Loucy (cell line): ENCODE measurements at regions not wholly inside any gene's neighbourhood (a gene's known extent, or its start where the extent isn't known, plus 50 kb on each side); places are given as distances from the start of the nearest gene placed in this dataset.

Experiments used
- EZH2phosphoT487 ChIP-seq: fragments of 200-600 bp; IDR thresholded peaks from 2 replicates; pipeline ENCODE4 v1.6.1; 2018; ENCODE audit warnings: antibody characterized with exemption, mild to moderate bottlenecking, moderate library complexity, borderline replicate concordance
- TF ChIP-seq, protein P1 (sequence below): fragments of 200-600 bp; sonication (generic); conservative IDR thresholded peaks from 2 replicates; pipeline ENCODE4 v1.5.1; 2014; ENCODE audit warnings: mild to moderate bottlenecking, antibody characterized with exemption, low read length

- TF ChIP-seq, protein P1, sequence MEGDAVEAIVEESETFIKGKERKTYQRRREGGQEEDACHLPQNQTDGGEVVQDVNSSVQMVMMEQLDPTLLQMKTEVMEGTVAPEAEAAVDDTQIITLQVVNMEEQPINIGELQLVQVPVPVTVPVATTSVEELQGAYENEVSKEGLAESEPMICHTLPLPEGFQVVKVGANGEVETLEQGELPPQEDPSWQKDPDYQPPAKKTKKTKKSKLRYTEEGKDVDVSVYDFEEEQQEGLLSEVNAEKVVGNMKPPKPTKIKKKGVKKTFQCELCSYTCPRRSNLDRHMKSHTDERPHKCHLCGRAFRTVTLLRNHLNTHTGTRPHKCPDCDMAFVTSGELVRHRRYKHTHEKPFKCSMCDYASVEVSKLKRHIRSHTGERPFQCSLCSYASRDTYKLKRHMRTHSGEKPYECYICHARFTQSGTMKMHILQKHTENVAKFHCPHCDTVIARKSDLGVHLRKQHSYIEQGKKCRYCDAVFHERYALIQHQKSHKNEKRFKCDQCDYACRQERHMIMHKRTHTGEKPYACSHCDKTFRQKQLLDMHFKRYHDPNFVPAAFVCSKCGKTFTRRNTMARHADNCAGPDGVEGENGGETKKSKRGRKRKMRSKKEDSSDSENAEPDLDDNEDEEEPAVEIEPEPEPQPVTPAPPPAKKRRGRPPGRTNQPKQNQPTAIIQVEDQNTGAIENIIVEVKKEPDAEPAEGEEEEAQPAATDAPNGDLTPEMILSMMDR, result no peak
- TF ChIP-seq EZH2phosphoT487, result no peak
Measured at GRCh38 chrX:109859651-109860050, 126.6 kb upstream of the ACSL4 start.
